Tongue (tissue), 1 donor: ENCODE measurements at regions not wholly inside any gene's neighbourhood (a gene's known extent, or its start where the extent isn't known, plus 50 kb on each side); places are given as distances from the start of the nearest gene placed in this dataset.
A peak's percentile ranks its signal among the peaks of the same experiment; 100 is the strongest.

ENCODE experiments used
- DNase-seq: peaks from one replicate; pipeline ENCODE4 v3.0.0-alpha.2; 2015

DNA sequence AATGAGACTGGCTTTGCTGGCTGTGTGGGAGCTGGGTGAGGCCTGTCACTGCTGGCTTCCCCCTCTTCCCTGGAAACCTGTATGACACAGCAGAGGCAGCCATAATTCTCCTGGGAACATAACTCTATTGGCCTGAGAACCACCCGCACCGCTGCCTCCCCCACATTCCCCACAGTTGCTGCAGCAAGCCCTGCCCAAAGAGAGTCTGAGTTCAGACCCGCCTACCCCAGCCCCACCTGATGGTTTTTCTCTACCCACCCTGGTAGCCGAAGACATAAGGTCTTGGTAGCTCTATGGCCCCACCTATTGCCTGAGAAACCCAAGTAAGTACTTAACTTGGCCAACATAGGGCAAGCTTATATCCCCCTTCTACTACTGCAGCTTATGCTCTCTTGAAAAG is 174.8 kb downstream of the C11orf91 start:
- DNase-seq: no peak

DNA sequence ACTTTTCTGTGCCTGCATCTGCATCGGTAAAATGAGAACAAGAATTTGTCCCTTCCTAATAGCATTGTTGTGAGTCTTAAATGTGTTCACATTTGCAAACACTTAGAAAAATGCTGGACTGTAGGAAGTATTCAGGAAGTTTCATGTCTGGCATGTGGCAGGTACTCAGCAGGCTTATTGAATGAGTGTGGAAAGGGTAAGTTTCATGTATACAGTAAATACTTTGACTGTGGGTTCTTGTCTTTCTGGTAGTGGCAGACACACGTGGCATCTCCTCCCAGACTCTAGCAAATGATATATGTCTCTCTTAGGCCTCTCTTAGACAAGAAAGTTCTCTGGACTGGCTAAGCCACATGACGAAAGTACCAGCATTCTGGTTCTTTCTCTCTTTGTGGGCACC is 179.2 kb downstream of the C11orf91 start:
- no peak for DNase-seq

- no peak for DNase-seq
Observed at GRCh38 chr11:33520112-33520511, 180.5 kb downstream of the C11orf91 start.

DNA sequence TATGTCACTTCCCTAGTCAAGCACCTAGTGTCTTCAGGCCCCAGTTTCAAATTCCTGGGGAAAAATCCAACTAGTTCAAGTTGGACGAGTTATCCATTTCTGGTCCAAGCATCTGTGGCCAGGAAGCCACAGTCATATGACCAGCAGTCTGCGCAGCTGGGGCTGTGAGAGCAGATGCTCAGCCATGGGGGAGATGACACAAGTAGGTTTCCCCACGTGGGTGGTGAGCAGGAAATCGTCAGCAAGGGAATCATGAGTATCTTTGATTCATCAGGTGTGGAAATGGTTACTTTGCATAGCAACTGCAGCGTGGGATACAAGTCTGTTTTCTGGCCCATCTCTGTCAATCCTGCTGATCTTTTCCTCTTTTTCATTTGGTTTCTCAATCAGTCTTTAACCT is 185.3 kb downstream of the C11orf91 start:
- DNase-seq: peak; percentile 15

DNA sequence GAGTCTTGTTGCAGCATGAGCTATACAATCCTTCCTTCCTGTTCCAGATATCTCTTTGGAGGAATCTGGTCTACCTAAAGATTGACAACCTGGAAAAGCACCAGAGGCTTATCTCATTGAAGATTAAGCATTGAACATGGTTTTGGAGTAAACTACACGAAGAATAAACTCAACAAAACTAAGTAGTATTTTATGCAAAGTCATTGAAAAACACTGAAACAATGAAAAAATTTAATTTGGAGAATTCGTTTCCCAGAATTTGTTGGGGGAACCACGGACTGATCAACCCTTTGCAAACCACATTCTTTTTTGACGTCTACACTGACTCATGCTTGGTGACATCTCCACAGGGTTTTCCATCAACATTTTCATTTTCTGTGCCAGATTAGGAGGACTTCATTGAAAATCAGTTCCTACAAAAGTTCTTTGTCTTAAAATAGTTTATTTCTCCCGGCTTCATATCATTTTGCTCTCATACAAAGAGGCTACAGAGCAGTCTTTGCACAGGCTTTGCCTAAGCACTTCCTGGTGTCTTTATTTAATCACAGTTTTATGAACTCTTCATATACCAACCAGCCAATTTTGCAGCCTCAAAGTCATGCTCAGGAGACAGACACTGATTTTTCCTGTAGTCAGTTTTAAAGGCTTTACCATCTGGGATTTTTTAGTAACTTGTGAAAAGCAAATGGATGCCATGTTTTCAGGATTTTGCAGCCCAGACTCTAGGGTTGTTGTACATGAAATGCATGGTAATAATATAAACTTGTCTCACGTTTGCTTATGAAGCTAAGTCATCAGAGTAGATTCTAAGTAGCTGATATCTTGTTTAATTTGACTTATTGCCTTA is 186.3 kb downstream of the C11orf91 start:
- no peak for DNase-seq

- no peak for DNase-seq
Observed at GRCh38 chr11:33509632-33510031, 191.0 kb downstream of the C11orf91 start.

DNA sequence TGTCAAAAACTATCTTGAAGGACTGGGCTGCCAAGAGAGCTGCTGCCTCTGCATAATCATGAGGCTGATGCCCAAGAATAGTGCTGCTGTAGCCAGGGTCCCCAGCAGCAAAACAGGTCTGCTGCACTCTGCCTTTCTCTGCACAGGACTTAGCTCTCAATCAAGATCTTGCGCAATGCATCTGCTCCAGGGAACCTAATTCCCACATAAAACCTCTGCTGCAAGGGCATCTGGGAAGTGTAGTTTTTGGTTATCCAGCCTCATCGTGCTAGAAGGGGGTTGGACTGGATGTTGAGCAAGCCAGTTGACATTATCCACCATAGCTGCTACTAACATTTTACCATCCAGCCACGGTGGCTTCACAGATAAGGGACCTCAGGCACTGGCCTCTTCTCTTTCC is 192.7 kb downstream of the C11orf91 start:
- DNase-seq: no peak

DNA sequence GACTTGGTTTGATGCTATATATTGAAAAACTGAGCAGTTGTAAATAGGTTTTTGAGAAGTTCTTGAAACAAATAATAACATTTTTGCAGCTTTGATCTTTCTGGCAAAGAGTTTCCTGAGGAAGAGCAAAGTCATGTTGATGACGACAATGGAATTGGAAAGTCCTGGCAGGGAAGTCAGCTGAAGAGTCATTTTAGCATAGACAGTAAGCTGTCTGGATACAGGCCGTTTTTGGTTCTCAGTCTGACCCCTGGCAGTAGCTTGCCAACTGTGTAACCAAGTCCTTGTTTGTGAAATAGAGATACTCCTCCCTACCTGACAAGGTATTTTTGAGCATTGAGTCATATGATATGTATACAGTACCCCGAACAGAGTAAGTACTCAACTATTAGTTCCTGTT is 193.3 kb downstream of the C11orf91 start:
- DNase-seq: no peak

- no peak for DNase-seq
Observed at GRCh38 chr11:33505093-33505492, 195.5 kb downstream of the C11orf91 start.

- DNase-seq: peak; percentile 83
Observed at GRCh38 chr11:33500861-33501479, 199.7 kb downstream of the C11orf91 start.

GRCh38 chr11:33500332-33500731 is 200.3 kb downstream of the C11orf91 start:
- DNase-seq: no peak

DNA sequence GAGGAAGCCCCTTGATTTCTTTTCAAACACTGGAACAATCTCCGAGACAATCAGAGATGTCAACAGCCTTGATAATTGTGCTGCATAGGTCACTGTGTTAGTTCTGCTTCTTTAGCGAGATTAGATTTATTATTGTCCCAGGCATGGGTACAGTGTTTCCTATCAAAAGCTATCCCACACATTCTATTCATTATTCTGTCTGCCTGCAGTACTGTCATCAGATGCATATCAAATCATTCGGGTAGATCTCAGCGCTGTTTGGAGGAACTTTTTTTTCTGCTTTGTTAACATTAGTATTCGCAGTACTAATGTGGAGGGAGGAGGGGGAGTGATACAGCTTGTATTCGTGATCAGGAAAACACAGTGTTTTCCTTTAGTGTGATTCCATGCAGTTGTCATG is 208.0 kb downstream of the C11orf91 start:
- DNase-seq: no peak

DNA sequence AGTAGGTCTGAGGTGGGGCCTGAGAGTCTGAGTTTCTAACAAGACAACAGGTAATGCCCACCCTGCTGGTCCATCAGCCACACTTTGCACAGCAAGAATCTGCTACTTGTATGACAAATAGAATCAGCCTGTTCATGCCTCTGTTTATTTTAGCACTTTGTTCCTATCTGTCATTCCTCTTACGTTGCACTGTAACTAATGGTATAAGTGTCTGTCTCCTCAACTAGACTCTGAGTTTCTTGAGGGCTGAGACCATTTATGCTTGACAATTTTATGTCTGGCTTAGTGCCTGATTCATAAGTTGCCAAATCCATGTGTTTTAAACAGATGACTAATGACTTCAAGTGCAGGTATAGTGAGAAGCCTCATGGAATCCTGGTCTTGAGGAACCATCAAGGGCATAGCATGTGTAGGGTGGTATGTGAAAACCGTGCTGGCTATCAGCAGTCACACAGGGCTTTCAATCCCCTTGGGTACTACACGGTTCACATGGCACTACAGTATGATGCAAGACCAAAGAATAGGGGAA is 209.7 kb downstream of the C11orf91 start:
- DNase-seq: peak; percentile 13

DNA sequence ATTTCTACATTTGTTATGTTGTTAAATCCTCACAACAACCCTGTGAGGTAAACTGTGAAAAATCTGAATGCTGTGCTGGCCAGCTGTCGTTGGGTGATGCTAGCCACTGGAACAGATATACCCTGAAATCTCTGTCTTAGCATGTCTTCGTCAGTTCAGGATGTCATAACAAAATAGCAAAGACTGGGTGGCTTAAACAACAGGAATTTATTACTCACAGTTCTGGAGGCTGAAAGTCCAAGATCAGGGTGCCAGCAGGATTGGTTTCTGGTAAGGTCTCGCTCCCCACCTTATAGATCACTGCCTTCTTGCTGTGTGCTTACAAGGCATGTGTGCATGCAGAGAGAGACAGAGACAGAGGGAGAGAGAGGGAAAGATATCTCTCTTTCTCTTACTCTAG is 211.7 kb downstream of the C11orf91 start:
- DNase-seq: no peak

DNA sequence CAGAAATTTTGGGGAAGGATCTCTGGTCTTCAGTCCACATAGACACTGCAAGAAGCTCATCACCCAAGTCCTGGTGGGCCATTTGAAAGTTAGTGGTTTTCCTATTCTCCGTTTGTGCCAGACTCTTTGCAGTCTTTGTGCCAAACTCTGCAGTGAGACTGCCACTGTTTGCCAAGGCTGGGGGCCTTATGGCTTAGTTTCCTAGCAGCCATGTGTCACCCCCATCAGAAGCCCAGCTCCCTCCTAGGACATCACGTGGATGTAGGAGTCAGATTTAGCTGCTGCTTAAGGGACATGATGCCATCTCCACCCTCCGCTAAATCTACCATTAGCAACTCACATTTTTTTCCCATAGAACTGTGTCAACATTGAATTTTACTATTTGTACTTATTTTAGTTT is 220.0 kb downstream of the C11orf91 start:
- DNase-seq: no peak

- DNase-seq: no peak
Observed at GRCh38 chr11:33479231-33479630, 221.4 kb downstream of the C11orf91 start.

GRCh38 chr11:33478111-33478573 is 221.0 kb downstream of the HIPK3 start:
- DNase-seq: peak; percentile 43

DNA sequence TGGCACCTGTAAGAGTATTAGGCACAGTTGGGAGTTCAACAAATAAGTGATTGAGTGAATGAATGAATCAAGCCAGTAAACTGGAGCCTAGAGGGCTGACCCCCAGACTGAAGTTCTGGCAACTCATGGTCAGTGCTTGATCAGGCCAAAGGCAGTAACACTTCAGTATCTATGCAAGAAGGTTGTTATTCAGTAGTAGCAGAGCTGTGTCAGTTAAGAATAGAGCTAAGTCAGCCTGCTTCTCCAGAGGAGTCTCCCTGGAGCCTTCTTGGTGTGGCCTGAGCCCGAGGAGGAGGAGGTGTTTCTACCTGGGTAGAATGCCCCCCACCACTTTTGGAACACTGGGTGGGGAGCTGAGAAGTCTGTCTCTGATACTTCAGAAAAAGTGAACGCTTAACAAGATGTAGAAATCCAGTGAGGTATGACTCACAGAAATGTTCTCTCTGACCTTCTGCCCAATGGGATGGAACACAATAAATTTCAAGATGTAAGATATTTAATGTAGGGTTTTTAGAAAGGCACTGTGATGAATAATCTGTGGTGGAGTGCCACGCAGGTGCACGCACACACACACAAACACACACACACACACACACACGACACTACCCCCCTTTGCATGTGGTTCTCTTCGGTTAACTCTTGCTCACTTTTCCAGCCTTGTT is 219.9 kb downstream of the HIPK3 start:
- no peak for DNase-seq

DNA sequence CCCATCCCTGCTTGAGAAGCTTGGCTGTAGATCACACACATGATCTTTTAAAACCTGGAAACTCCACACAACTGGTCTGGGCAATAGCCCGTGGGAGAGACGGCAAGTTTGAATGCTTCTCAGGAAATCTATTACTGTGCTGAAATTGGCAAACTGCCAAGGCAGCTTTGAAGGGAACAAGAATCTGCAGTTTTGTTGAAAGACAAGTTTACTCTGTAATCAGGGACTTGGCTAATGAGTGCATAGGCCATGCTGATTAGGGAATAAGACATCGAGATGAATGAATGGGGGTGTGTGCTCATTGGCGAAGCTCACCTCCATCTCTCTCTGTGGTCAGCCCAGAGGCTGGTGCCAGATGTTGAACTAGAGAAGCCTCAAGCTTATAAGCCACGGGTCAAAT is 218.8 kb downstream of the HIPK3 start:
- DNase-seq: peak; percentile 89

- no peak for DNase-seq
Observed at GRCh38 chr11:33474866-33475265, 217.7 kb downstream of the HIPK3 start.

DNA sequence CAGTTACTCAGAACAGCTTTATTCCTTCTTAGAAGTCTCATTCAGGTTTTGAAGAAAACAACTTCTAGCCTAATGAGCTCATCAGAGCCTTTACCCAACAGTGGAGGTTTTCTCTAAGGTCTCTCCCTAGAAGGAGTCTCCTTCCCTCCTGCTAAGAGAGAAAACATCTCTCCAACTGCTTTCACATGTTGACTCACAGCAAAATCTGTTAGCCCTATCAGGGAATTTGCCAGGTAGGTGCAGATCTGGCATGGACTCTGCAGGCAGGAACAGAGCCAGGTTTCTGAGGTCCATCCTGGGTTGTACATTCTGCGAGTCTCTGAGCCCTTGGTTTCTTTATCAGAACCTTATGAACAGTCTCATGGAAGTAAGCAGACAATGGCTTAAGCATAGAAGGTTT is 214.4 kb downstream of the HIPK3 start:
- no peak for DNase-seq

- no peak for DNase-seq
Observed at GRCh38 chr11:33467966-33468365, 210.8 kb downstream of the HIPK3 start.

GRCh38 chr11:33463059-33463458 is 205.9 kb downstream of the HIPK3 start:
- no peak for DNase-seq
